ENCODE measurements at regions not wholly inside any gene's neighbourhood (a gene's known extent, or its start where the extent isn't known, plus 50 kb on each side); places are given as distances from the start of the nearest gene placed in this dataset.
"Not testable (repeated sequence)": the region's sequence is repeated elsewhere in the genome, so short reads cannot be mapped to it uniquely, and the experiment has no call there.

- no peaks in the 10 kb centered on the region for H3K9me2 ChIP-seq
- no peak overlapping the region for H2AFZ ChIP-seq (ENCODE audit: low read depth)
- peaks cover 3 to 4% of the 10 kb centered on the region in 2 experiments for H3K36me3 ChIP-seq (replicated peaks in 1 of 2; ENCODE audit: control insufficient read depth in 1 of 2, insufficient read depth in 2 of 2, low read length in 1 of 2)
- no peaks in the 10 kb centered on the region for H3F3A ChIP-seq (replicated peaks; ENCODE audit: insufficient read depth)
- peaks cover 7% of the 10 kb centered on the region; the same call in 1 of the 2 replicates for H3K9me3 ChIP-seq
- H3K4me1 ChIP-seq (ENCODE audit: control insufficient read depth in 1 of 2, insufficient read depth in 2 of 2, low read depth in 1 of 2, low read length in 1 of 2): peaks cover 0 to 2% of the 10 kb centered on the region in 2 experiments; a peak in 3 of 4 replicates
- no peak overlapping the region for H3K9ac ChIP-seq
- H4K20me1 ChIP-seq (ENCODE audit: insufficient read depth): no peaks in the 10 kb centered on the region
- no peak overlapping the region for H3K4me2 ChIP-seq
- H3K79me2 ChIP-seq (ENCODE audit: insufficient read depth): no peaks in the 10 kb centered on the region
- POLR2A ChIA-PET: no interaction called here
- TF ChIP-seq EP300 (IDR thresholded peaks at IDR 0.05; ENCODE audit: borderline replicate concordance in 1 of 2, low read depth in 1 of 2, low read length in 1 of 2) (no peak), MAX (IDR thresholded peaks at IDR 0.05; ENCODE audit: low read depth) (no peak), FOXM1 (IDR thresholded peaks at IDR 0.05; ENCODE audit: low read depth) (no peak), GATA2 (CRISPR knock-in tag; IDR thresholded peaks at IDR 0.05) (no peak), FOXJ3 (CRISPR knock-in tag; IDR thresholded peaks at IDR 0.05) (no peak), CHD2 (IDR thresholded peaks at IDR 0.05; ENCODE audit: low read length, partially characterized antibody) (no peak)
- WGBS (ENCODE audit: low lambda C conversion rate): 67% methylated on average over 1 of the region's 1 CpG
- no peak overlapping the region for H3K27ac ChIP-seq (ENCODE audit: low read depth in 2 of 2, low read length in 1 of 2)
- H3K4me3 ChIP-seq (ENCODE audit: low read depth in 2 of 2, low read length in 1 of 2): no peak overlapping the region
- DNase-seq: no peak
- no peaks in the 10 kb centered on the region for H3K27me3 ChIP-seq (ENCODE audit: insufficient read depth)
- CTCF ChIA-PET: no interaction called here
These were observed 161.4 kb downstream of the PRL start for GRCh38 chr6:22135395-22135794.

GRCh38 chr6:22140736-22141135 lies 156.1 kb downstream of the PRL start:
- 92% methylated on average over 10 of the region's 10 CpGs for WGBS (ENCODE audit: low lambda C conversion rate)
- CTCF ChIA-PET: not testable (repeated sequence)

GRCh38 chr6:22141241-22141745 lies 155.5 kb downstream of the PRL start:
- Histone ChIP-seq H3K4me3 (ENCODE audit: low read depth in 2 of 2, low read length in 1 of 2) (no peak overlapping the region), H3K4me2 (no peak overlapping the region), H3F3A (replicated peaks; ENCODE audit: insufficient read depth) (peaks cover 7% of the 10 kb centered on the region), H3K27me3 (ENCODE audit: insufficient read depth) (no peaks in the 10 kb centered on the region), H2AFZ (ENCODE audit: low read depth) (no peak overlapping the region), H3K4me1 (ENCODE audit: control insufficient read depth in 1 of 2, insufficient read depth in 2 of 2, low read depth in 1 of 2, low read length in 1 of 2) (peaks cover 0 to 29% of the 10 kb centered on the region in 2 experiments; a peak in 2 of 4 replicates), H3K27ac (ENCODE audit: low read depth in 2 of 2, low read length in 1 of 2) (peak overlapping the region in 1 of 2 experiments; percentile 76; a peak in 2 of 4 replicates), H3K9me2 (no peaks in the 10 kb centered on the region), H3K9me3 (no peaks in the 10 kb centered on the region), H3K36me3 (replicated peaks in 1 of 2; ENCODE audit: control insufficient read depth in 1 of 2, insufficient read depth in 2 of 2, low read length in 1 of 2) (peaks cover 0 to 3% of the 10 kb centered on the region in 2 experiments), H4K20me1 (ENCODE audit: insufficient read depth) (no peaks in the 10 kb centered on the region), H3K79me2 (ENCODE audit: insufficient read depth) (no peaks in the 10 kb centered on the region), H3K9ac (no peak overlapping the region)
- ChIA-PET POLR2A (interaction anchor here (1.8 kb wide), 1 partner anchor 548 kb away, joined by 9 read pairs; the partner anchor contains the start of gene SOX4), CTCF (no interaction called here)
- WGBS (ENCODE audit: low lambda C conversion rate): 35% methylated on average over 5 of the region's 5 CpGs
- no peak for DNase-seq
- TF ChIP-seq TCF12 (IDR thresholded peaks at IDR 0.05) (peak; percentile 58), YY1 (IDR thresholded peaks at IDR 0.05; ENCODE audit: low read depth) (no peak), EP300 (IDR thresholded peaks at IDR 0.05; ENCODE audit: borderline replicate concordance in 1 of 2, low read depth in 1 of 2, low read length in 1 of 2) (peak in 1 of 2 experiments; percentile 22; a peak in 1 of 4 replicates), REST (IDR thresholded peaks at IDR 0.05; ENCODE audit: low read depth, low read length) (peak; percentile 45; the same call in 1 of the 2 replicates), CTCF (IDR thresholded peaks at IDR 0.05) (no peak)

More at GRCh38 chr6:22140736-22141135, 156.1 kb downstream of the PRL start:
- H3K9me2 ChIP-seq; H3F3A ChIP-seq (replicated peaks; ENCODE audit: insufficient read depth); H4K20me1 ChIP-seq (ENCODE audit: insufficient read depth); H3K9ac ChIP-seq; H3K27me3 ChIP-seq (ENCODE audit: insufficient read depth); H2AFZ ChIP-seq (ENCODE audit: low read depth); H3K9me3 ChIP-seq; POLR2A ChIA-PET; H3K4me3 ChIP-seq (ENCODE audit: low read depth in 2 of 2, low read length in 1 of 2); H3K36me3 ChIP-seq (replicated peaks in 1 of 2; ENCODE audit: control insufficient read depth in 1 of 2, insufficient read depth in 2 of 2, low read length in 1 of 2); DNase-seq; H3K4me2 ChIP-seq; H3K79me2 ChIP-seq (ENCODE audit: insufficient read depth): not testable (repeated sequence)
- peaks cover 0 to 29% of the 10 kb centered on the region in 2 experiments; a peak in 2 of 4 replicates for H3K4me1 ChIP-seq (ENCODE audit: control insufficient read depth in 1 of 2, insufficient read depth in 2 of 2, low read depth in 1 of 2, low read length in 1 of 2)
- H3K27ac ChIP-seq (ENCODE audit: low read depth in 2 of 2, low read length in 1 of 2): peak overlapping the region in 1 of 2 experiments; percentile 76; a peak in 2 of 4 replicates
